ENCODE measurements at regions not wholly inside any gene's neighbourhood (a gene's known extent, or its start where the extent isn't known, plus 50 kb on each side); places are given as distances from the start of the nearest gene placed in this dataset.

- Histone ChIP-seq H3K4me1 (no peaks in the 10 kb centered on the region), H3K36me3 (no peaks in the 10 kb centered on the region)
These were observed 77.6 kb downstream of the TPBG start for GRCh38 chr6:82441047-82441855.

GRCh38 chr6:82442061-82442719, 78.6 kb downstream of the TPBG start:
- Histone ChIP-seq H3K27me3 (no peaks in the 10 kb centered on the region), H3K4me1 (no peaks in the 10 kb centered on the region), H3K9me3 (no peaks in the 10 kb centered on the region), H3K36me3 (no peaks in the 10 kb centered on the region), H3K27ac (no peak overlapping the region), H3K4me3 (no peak overlapping the region)
- no peak for DNase-seq (ENCODE audit: low spot score in 2 of 2)
- no peak for TF ChIP-seq CTCF (IDR thresholded peaks at IDR 0.05)
- intact Hi-C loops (cut with DNase I): no loop called here

More at GRCh38 chr6:82441047-82441855, 77.6 kb downstream of the TPBG start:
- intact Hi-C loops (cut with DNase I): no loop called here
- DNase-seq (ENCODE audit: low spot score in 2 of 2): no peak
- no peak overlapping the region for H3K4me3 ChIP-seq
- H3K9me3 ChIP-seq: no peaks in the 10 kb centered on the region
- no peak for TF ChIP-seq CTCF (IDR thresholded peaks at IDR 0.05)
- no peak overlapping the region for H3K27ac ChIP-seq
- H3K27me3 ChIP-seq: no peaks in the 10 kb centered on the region

- Histone ChIP-seq H3K27me3 (no peaks in the 10 kb centered on the region), H3K4me1 (no peaks in the 10 kb centered on the region), H3K36me3 (no peaks in the 10 kb centered on the region), H3K9me3 (peaks cover 0 to 6% of the 10 kb centered on the region in 2 donors), H3K27ac (no peak overlapping the region), H3K4me3 (no peak overlapping the region)
- intact Hi-C loops (cut with DNase I): no loop called here
- TF ChIP-seq CTCF (IDR thresholded peaks at IDR 0.05): no peak
- no peak for DNase-seq (ENCODE audit: low spot score in 2 of 2)
These were observed 94.5 kb downstream of the TPBG start for GRCh38 chr6:82458147-82458546.

- no peaks in the 10 kb centered on the region for H3K36me3 ChIP-seq
- peaks cover 0 to 6% of the 10 kb centered on the region in 2 donors for H3K9me3 ChIP-seq
- intact Hi-C loops (cut with DNase I): no loop called here
- H3K4me3 ChIP-seq: no peak overlapping the region
- no peak for TF ChIP-seq CTCF (IDR thresholded peaks at IDR 0.05)
- no peaks in the 10 kb centered on the region for H3K27me3 ChIP-seq
- DNase-seq (ENCODE audit: low spot score in 2 of 2): no peak
- H3K4me1 ChIP-seq: no peaks in the 10 kb centered on the region
- H3K27ac ChIP-seq: no peak overlapping the region
These were observed 95.1 kb downstream of the TPBG start for GRCh38 chr6:82458705-82459104.

GRCh38 chr6:82461536-82461935, 97.9 kb downstream of the TPBG start:
- intact Hi-C loops (cut with DNase I): no loop called here
- Histone ChIP-seq H3K27me3 (no peaks in the 10 kb centered on the region), H3K36me3 (no peaks in the 10 kb centered on the region), H3K4me1 (no peaks in the 10 kb centered on the region), H3K27ac (no peak overlapping the region), H3K4me3 (no peak overlapping the region), H3K9me3 (peaks cover 0 to 6% of the 10 kb centered on the region in 2 donors)
- DNase-seq (ENCODE audit: low spot score in 2 of 2): no peak
- TF ChIP-seq CTCF (IDR thresholded peaks at IDR 0.05): no peak

Data from ascending aorta (tissue), 2 donors.